ENCODE measurements at regions not wholly inside any gene's neighbourhood (a gene's known extent, or its start where the extent isn't known, plus 50 kb on each side); places are given as distances from the start of the nearest gene placed in this dataset.
"Not testable (repeated sequence)": the region's sequence is repeated elsewhere in the genome, so short reads cannot be mapped to it uniquely, and the experiment has no call there.

- no peak for DNase-seq
These were observed 1865.6 kb upstream of the FLRT2 start for GRCh38 chr14:83664389-83664788.

DNA sequence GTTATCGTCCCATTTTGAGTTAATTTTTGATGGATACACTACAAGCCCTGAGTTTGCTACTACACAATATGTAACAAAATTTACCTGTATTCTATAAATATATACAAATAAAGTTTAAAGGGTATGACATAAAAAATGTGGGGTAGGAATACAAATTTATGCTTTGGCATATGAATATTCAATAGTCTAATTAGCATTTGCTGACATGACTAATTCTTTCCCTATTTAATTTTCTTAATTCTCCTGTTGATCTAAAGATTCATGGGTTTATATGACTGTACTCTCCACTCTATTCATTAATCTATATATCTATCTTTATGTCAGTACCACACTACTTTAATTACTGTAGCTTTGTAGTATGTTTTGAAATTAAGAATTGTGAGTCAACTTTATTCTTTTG is 1840.7 kb upstream of the FLRT2 start:
- no peak for DNase-seq

- DNase-seq = no peak
These were observed 1832.8 kb upstream of the FLRT2 start for GRCh38 chr14:83697099-83697498.

GRCh38 chr14:83702619-83703018 is 1827.3 kb upstream of the FLRT2 start:
- DNase-seq = no peak

GRCh38 chr14:83706231-83706954 is 1823.6 kb upstream of the FLRT2 start:
- DNase-seq = no peak

DNA sequence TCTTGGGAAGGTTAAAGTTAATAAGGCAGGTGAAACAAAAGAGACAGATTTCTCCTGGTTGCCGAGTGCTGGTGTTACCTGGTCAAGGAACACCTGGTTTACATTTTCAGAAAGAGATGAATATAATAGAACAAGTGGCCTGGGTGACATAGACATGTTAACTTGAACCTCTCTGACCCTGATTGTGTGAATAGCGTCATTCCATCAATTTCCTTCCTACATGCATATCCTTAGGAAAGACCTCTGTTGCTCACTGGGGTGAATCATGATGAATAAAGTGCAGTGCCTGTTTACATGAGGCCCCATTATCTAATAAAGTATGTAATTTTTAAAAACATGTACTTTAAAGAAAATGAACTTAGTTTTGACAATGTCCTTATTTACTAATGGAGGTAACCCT is 1822.9 kb upstream of the FLRT2 start:
- no peak for DNase-seq

- no peak for DNase-seq
These were observed 1820.8 kb upstream of the FLRT2 start for GRCh38 chr14:83709116-83709515.

DNA sequence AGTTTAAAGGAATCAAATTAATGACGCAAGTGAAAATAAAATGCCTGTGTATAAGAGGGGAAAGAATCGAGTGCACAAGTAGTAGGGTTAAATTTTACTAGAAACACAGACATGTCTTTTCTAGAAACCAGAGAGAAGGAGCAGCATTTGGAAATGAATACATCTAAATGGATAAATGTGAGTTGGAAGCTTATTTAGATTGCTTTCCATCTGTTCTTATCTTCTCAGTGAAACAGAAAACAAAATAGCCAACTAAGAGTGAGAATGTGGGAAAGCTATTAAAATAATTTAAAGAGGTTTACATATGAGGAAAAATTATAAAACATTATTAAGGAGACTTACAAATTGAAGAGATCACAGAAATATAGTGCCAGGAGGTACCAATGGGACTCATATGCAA is 1818.9 kb upstream of the FLRT2 start:
- no peak for DNase-seq

GRCh38 chr14:83712418-83713129 is 1817.4 kb upstream of the FLRT2 start:
- DNase-seq = no peak

GRCh38 chr14:83713732-83714131 is 1816.2 kb upstream of the FLRT2 start:
- no peak for DNase-seq

GRCh38 chr14:83714151-83714550 is 1815.8 kb upstream of the FLRT2 start:
- no peak for DNase-seq

GRCh38 chr14:83719435-83719834 is 1810.5 kb upstream of the FLRT2 start:
- not testable (repeated sequence) for DNase-seq

- no peak for DNase-seq
These were observed 1796.3 kb upstream of the FLRT2 start for GRCh38 chr14:83733670-83734069.

DNA sequence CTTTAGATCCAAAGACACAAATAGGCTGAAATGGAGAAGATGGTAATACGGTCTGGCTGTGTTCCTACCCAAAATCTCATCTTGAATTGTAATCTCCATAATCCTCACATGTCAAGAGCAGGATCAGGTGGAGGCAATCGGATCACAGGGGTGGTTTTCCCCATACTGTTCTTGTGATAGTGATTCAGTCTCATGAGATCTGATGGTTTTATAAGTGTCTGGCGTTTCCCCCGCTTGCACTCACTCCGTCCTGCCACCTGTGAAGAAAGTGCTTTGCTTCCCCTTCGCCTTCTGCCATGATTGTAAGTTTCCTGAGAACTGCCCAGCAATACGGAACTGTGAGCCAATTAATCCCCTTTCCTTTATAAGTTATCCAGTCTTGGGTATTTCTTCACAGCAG is 1795.5 kb upstream of the FLRT2 start:
- no peak for DNase-seq

DNA sequence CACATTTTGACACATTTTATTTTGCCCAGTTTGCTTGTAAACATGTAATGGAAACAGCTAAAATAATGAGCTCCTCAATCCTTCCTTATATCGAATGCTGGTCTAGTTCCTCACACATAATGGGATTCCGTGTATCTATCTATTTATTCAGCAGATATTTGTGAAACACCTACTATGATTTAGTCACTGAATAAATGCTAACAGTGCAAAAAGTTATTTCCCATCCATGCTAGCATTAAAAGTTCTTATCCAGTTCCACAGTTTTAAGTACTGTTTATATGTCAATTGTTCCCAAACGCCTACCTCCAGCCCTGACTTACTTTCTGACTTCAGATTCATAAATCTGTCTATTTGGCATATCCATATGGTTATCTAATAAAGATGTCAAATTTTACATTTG is 1788.7 kb upstream of the FLRT2 start:
- no peak for DNase-seq

- no peak for DNase-seq
These were observed 1785.7 kb upstream of the FLRT2 start for GRCh38 chr14:83744224-83744623.

DNA sequence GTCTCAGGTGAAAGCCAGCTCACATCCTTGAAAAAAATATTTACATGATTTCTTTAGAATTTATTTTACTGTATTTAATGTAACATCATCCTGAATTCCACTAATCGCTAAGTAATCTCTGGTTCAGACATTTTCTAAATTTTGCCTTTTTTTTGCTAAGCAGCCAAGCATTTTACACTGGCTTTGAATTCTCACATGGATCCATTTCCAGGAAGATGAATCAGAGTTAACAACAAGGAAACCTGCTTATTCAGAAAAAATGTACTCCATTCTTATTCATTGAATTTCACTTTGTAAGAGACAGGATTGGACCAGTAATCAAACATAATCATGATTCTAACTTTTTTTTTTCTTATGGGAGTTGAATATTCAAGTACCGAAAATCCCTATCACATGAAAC is 1785.1 kb upstream of the FLRT2 start:
- DNase-seq = no peak

- no peak for DNase-seq
These were observed 1783.6 kb upstream of the FLRT2 start for GRCh38 chr14:83746336-83746735.

DNA sequence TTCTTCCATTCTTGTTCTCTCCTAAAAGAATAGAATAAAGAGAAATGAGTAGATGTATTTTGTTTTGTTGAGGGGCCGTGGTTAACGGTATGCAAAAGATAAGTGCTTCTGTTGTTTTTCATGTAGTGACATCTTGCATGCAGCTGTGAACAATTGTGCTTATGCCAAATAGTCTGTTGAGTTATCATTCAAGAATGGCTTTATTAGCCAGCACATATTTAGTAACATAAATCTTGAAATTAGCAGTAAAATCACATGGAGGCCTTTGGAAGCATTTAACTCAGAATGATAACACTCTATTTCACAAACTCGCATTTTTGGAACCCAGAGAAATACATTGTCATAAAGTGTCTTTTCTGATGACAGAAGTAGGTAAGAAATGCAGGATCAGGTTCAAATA is 1772.0 kb upstream of the FLRT2 start:
- no peak for DNase-seq

DNA sequence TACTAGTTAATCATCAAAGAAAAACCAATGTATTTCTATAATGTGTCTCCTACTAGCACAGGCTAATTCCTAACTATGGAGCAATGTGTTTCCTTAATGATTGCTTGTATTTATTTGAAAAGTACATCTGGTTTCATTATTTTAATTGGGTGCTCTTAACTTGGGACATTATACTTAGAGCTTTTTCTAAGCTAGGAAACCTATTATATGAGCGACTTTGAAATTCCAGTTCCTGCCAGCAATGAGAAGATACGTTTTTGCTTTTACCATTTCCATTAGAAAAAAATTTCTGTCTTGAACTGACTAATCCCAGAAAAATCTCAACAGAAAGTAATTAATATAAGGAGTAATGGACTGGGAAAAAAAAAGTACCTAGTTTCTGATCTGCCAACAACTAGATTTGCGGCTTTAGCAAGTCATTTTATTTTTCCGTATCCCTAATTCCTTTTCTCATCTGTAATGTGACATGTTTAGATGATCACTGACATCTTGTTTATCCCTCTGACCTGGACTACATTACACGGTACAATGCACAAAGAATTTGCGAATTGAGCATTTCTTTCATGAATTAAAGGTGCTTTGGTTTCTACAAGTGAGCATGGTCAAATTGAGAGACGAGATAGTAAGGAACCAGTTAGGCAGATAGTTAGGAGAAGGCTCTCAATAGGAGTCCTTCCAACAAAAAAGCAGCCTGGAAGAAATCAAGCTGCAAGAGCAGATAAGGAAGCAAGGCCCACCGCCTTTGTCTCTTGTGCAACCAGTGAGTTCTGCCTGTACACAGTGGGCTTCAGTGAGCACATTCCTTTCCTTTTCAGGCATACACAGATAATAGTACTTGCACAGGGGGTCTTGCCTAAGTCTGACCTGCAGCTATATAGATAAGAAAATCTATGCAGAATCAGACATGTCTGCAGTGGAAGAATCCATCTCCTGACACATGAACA is 1765.0 kb upstream of the FLRT2 start:
- DNase-seq = no peak

DNA sequence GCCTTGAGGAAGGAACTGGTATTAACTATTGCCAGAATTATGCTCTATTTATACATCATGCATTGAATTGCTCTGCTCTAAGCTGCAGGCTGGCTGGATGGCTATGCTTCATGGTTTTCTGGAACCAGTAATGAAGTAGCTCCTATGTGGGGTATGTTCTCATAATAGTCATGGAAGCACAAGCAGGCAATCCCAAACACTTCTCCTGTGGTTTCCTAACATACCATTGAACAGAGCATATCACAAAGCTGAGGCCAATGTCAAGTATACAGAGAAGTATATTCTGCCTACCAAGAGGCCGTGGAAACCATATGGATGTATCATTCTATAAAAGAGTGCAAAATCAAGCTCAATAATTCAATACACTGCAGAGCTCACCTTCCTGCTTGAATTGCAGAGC is 1752.4 kb upstream of the FLRT2 start:
- no peak for DNase-seq

DNA sequence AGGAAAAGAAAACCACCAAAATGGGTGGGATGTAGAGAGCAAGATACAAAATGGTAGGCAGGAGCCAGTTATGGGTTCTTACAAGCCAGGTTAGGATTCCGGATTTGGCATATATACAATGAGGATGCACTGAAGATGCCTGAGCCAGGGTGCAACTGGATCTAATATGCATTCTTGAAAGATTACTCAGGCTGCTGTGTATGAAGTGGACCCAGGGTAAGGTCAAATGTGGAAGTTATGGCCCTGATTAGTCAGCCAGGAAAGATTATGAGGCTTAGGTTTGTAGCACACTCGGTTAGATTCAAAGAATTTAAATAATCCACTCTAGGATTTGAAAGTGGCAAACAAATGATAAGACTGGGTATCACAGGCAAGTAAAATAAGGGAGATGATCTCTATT is 1750.7 kb upstream of the FLRT2 start:
- no peak for DNase-seq

- no peak for DNase-seq
These were observed 1749.6 kb upstream of the FLRT2 start for GRCh38 chr14:83780321-83780720.

DNA sequence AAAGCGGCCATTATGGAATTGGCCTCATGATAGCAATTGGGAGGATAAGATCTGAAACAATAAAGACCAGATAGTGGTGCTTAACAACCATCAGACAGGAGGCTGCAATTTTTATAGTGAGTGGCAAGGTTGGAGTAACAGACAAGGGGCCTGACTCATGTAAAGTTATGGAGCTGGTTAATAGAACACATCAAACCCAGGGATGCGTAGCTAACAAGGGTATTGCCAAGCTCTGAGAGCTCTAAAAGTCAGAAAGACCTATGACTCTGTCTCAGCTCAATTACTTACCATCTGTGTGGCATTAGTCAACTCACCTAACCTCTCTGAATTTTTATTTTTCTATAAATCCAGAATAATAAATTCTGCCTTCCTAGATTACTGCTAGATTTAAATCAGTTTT is 1731.5 kb upstream of the FLRT2 start:
- DNase-seq = no peak
